GM12878 (cell line): ENCODE measurements at regions not wholly inside any gene's neighbourhood (a gene's known extent, or its start where the extent isn't known, plus 50 kb on each side); places are given as distances from the start of the nearest gene placed in this dataset.

ENCODE experiments used
- ATAC-seq: fragments of 200-7000 bp; cut with Tn5 transposase; 3 replicates; pipeline ENCODE4 v1.9.1; 2020; ENCODE audit warnings: mild to moderate bottlenecking, moderate library complexity
- BruUV-seq: library from RNA; stranded (reverse); fragments of 400-500 nt; replicated peaks from 2 replicates; lab custom pipeline; 2021; lab: Mats Ljungman, UMichigan
- CTCF ChIA-PET: fragments of 300-600 bp; sonication (Branson Sonifier 250); formaldehyde crosslinking; extraction: SDS; loops from one replicate; lab custom pipeline; 2021; ENCODE audit warnings: inconsistent platforms; lab: Yijun Ruan, JAX
- POLR2A ChIA-PET: fragments of 350-600 bp; formaldehyde crosslinking; extraction: SDS; loops from one replicate; lab custom pipeline; 2021; ENCODE audit warnings: inconsistent platforms; lab: Charles Lee
- RAD21 ChIA-PET: fragments of 300-600 bp; sonication (Branson Sonifier 250); formaldehyde crosslinking; loops from one replicate; lab custom pipeline; 2023; ENCODE audit warnings: antibody characterized with exemption; ENCODE audit not compliant: unreplicated experiment; lab: Charles Lee
- SMC1A ChIA-PET: fragments of 300-600 bp; sonication (Branson Sonifier 250); formaldehyde crosslinking; loops from one replicate; lab custom pipeline; 2023; ENCODE audit not compliant: unreplicated experiment, uncharacterized antibody; lab: Charles Lee
- DNase-seq: peaks from one replicate; pipeline ENCODE4 v3.0.0-alpha.2; 2011; ENCODE audit warnings: low read depth, low spot score
- FAIRE-seq: peaks from 3 replicates; lab custom pipeline; 2011; peaks lifted over from hg19 to GRCh38; lab: Jason Lieb, UNC
- H2AFZ ChIP-seq: 2 replicates; pipeline ENCODE4 v1.6.0; 2011; ENCODE audit warnings: low read depth, low read length, control low read depth; ENCODE audit not compliant: control insufficient read depth
- H3K27ac ChIP-seq: 2 replicates; pipeline ENCODE4 v1.5.1; 2011; ENCODE audit warnings: control low read depth; ENCODE audit not compliant: control insufficient read depth, insufficient read depth
- H3K27me3 ChIP-seq, 2 experiments: replicated peaks in 1 of 2; 2 replicates each; pipeline versions ENCODE4 v1.6.0 to v1.6.1; 2011; ENCODE audit warnings: low read length in 1 of 2; ENCODE audit not compliant: control insufficient read depth in 2 of 2, insufficient read depth in 2 of 2
- H3K36me3 ChIP-seq, 2 experiments: 2 replicates each; pipeline ENCODE4 v1.5.1; 2011; ENCODE audit warnings: low read length in 1 of 2; ENCODE audit not compliant: control insufficient read depth in 2 of 2, insufficient read depth in 2 of 2
- H3K4me1 ChIP-seq: 2 replicates; pipeline ENCODE4 v1.6.1; 2011; ENCODE audit warnings: mild to moderate bottlenecking, low read length, moderate library complexity, mixed read lengths; ENCODE audit not compliant: control insufficient read depth, insufficient read depth
- H3K4me2 ChIP-seq: 2 replicates; pipeline ENCODE4 v1.6.0; 2011; ENCODE audit warnings: control low read depth; ENCODE audit not compliant: control insufficient read depth, insufficient read depth
- H3K4me3 ChIP-seq: fragments of 200-600 bp; sonication (generic); 2 replicates; pipeline ENCODE4 v1.5.1; 2016
- H3K79me2 ChIP-seq: 2 replicates; pipeline ENCODE4 v1.6.0; 2011; ENCODE audit warnings: low read length; ENCODE audit not compliant: control insufficient read depth, insufficient read depth
- H3K9ac ChIP-seq: 2 replicates; pipeline ENCODE4 v1.8.0; 2011; ENCODE audit warnings: low read length, control low read depth, mixed read lengths; ENCODE audit not compliant: control insufficient read depth, insufficient read depth
- H3K9me3 ChIP-seq: replicated peaks from 3 replicates; pipeline ENCODE4 v1.5.1; 2011; ENCODE audit warnings: mild to moderate bottlenecking, low read length; ENCODE audit not compliant: control insufficient read depth, insufficient read depth
- H4K20me1 ChIP-seq: 2 replicates; pipeline ENCODE4 v1.6.0; 2011; ENCODE audit not compliant: control insufficient read depth, insufficient read depth
- BCL3 ChIP-seq: IDR thresholded peaks from 2 replicates; pipeline ENCODE4 v1.6.1; 2011; ENCODE audit warnings: borderline replicate concordance, low read depth, mild to moderate bottlenecking, moderate library complexity, low read length; ENCODE audit not compliant: insufficient read depth, poor library complexity, severe bottlenecking
- CREM ChIP-seq: IDR thresholded peaks from 2 replicates; pipeline ENCODE4 v1.6.1; 2014; ENCODE audit warnings: antibody characterized with exemption, low read depth
- JUNB ChIP-seq: IDR thresholded peaks from 2 replicates; pipeline ENCODE4 v1.6.1; 2016; ENCODE audit warnings: antibody characterized with exemption, mild to moderate bottlenecking
- MAX ChIP-seq: IDR thresholded peaks from 2 replicates; pipeline ENCODE4 v1.6.1; 2012; ENCODE audit warnings: low read depth, low read length, improper control_type of control experiment
- MLLT1 ChIP-seq: fragments of 450-650 bp; IDR thresholded peaks from 2 replicates; pipeline ENCODE4 v1.6.1; 2016; ENCODE audit warnings: mild to moderate bottlenecking
- PAX5 ChIP-seq: IDR thresholded peaks from 2 replicates; pipeline ENCODE4 v1.6.1; 2011; ENCODE audit warnings: low read depth, low read length, borderline replicate concordance
- RELB ChIP-seq: fragments of 450-650 bp; IDR thresholded peaks from 2 replicates; pipeline ENCODE4 v1.6.1; 2017; ENCODE audit warnings: low read depth, mild to moderate bottlenecking, moderate library complexity
- RFX5 ChIP-seq: IDR thresholded peaks from 2 replicates; pipeline ENCODE4 v1.6.1; 2011; ENCODE audit warnings: low read depth, low read length, improper control_type of control experiment
- SPI1 ChIP-seq: IDR thresholded peaks from 2 replicates; pipeline ENCODE4 v1.6.1; 2011; ENCODE audit warnings: low read depth, mild to moderate bottlenecking, low read length, moderate library complexity, borderline replicate concordance; ENCODE audit not compliant: insufficient read depth
- TCF3 ChIP-seq: IDR thresholded peaks from 2 replicates; pipeline ENCODE4 v1.6.1; 2012; ENCODE audit warnings: low read depth, mild to moderate bottlenecking, low read length, borderline replicate concordance; ENCODE audit not compliant: insufficient read depth
- USF2 ChIP-seq: IDR thresholded peaks from 2 replicates; pipeline ENCODE4 v1.6.1; 2011; ENCODE audit warnings: low read depth, low read length, improper control_type of control experiment, borderline replicate concordance
- ZNF592 ChIP-seq: fragments of 450-650 bp; IDR thresholded peaks from 2 replicates; pipeline ENCODE4 v1.6.1; 2017; ENCODE audit warnings: mild to moderate bottlenecking, moderate library complexity
- WGBS: methylation state at CpG from one replicate; pipeline ENCODE4 v1.1.6; 2016; ENCODE audit warnings: low lambda C conversion rate; ENCODE audit not compliant: insufficient replicate concordance, insufficient coverage; ENCODE audit errors: missing lambda C conversion rate; 5-methylcytosine and 5-hydroxymethylcytosine counted together
- in situ Hi-C: fragments of 300-500 bp; cut with MboI; formaldehyde crosslinking; loops from 9 replicates; pipeline ENCODE4 v1.14.3; 2018; ENCODE audit warnings: mixed read lengths
- intact Hi-C: fragments of 100-400 bp; cut with micrococcal nuclease; formaldehyde crosslinking; loops from one replicate; pipeline ENCODE4 v1.14.2; 2022; ENCODE audit not compliant: unreplicated experiment

- TF ChIP-seq BCL3 (no peak), JUNB (no peak), SPI1 (no peak), PAX5 (no peak), RFX5 (no peak), TCF3 (no peak)
Observed at GRCh38 chr15:44873103-44873502, 83.4 kb upstream of the TERB2 start (continued).

GRCh38 chr15:44879066-44879465 is 77.4 kb upstream of the TERB2 start:
- TF ChIP-seq USF2 (no peak), RELB (no peak), ZNF592 (no peak), CREM (no peak), MLLT1 (peak; percentile 78), MAX (no peak)
- TF ChIP-seq, all 136 proteins: peak for 1
- Histone ChIP-seq H3K36me3 (peaks cover 0 to 6% of the 10 kb centered on the region in 2 experiments), H3K9me3 (peaks cover 35% of the 10 kb centered on the region), H2AFZ (no peak overlapping the region), H3K27ac (no peak overlapping the region), H4K20me1 (no peaks in the 10 kb centered on the region), H3K9ac (no peak overlapping the region), H3K4me2 (peak overlapping the region; percentile 55), H3K27me3 (no peaks in the 10 kb centered on the region), H3K4me3 (peak overlapping the region; percentile 55), H3K79me2 (peaks cover 39% of the 10 kb centered on the region), H3K4me1 (peaks cover 16% of the 10 kb centered on the region)
- DNase-seq (no peak), ATAC-seq (no peak), FAIRE-seq (no peak)
- ChIA-PET CTCF (interaction anchor here (1.2 to 3.2 kb wide), 3 partner anchors 25 to 158 kb away, joined by 3 to 22 read pairs (median 3); no protein-coding TSS in a partner anchor), POLR2A (no interaction called here), RAD21 (interaction anchor here (0.6 to 3.1 kb wide), 3 partner anchors 25 to 321 kb away, joined by 4 to 12 read pairs (median 9); partner anchors contain the start of gene TRIM69), SMC1A (interaction anchor here (0.8 to 2.2 kb wide), 7 partner anchors 10 to 158 kb away, joined by 3 to 6 read pairs (median 5); no protein-coding TSS in a partner anchor)
- BruUV-seq, result no TSS peak
- intact Hi-C loops (no loop called here), in situ Hi-C loops (no loop called here)
- WGBS, result 67% methylated on average over 3 of the region's 3 CpGs
